OCI-LY3 (cell line): ENCODE measurements at regions not wholly inside any gene's neighbourhood (a gene's known extent, or its start where the extent isn't known, plus 50 kb on each side); places are given as distances from the start of the nearest gene placed in this dataset.

Source experiments
- H2AFZ ChIP-seq: fragments of 200-600, 300-600 bp; shearing (Covaris generic); 2 replicates; pipeline ENCODE4 v1.6.0; 2014; ENCODE audit warnings: antibody characterized with exemption, low read depth, low read length
- H3K27ac ChIP-seq: fragments of 200-600, 300-600 bp; sonication (generic); 2 replicates; pipeline ENCODE4 v1.5.1; 2014; ENCODE audit warnings: mild to moderate bottlenecking, low read length, moderate library complexity, mixed read lengths
- H3K27me3 ChIP-seq: fragments of 200-600, 300-600 bp; sonication (generic); 2 replicates; pipeline ENCODE4 v1.6.1; 2014; ENCODE audit warnings: low read depth, low read length, mixed read lengths
- H3K36me3 ChIP-seq: fragments of 200-600, 300-600 bp; sonication (generic); replicated peaks from 2 replicates; pipeline ENCODE3; 2014; ENCODE audit warnings: low read depth, low read length, mixed read lengths
- H3K4me1 ChIP-seq: fragments of 300-600, 200-600 bp; sonication (generic); 2 replicates; pipeline ENCODE4 v1.6.1; 2014; ENCODE audit warnings: low read length, mixed read lengths
- H3K4me2 ChIP-seq: fragments of 200-600, 300-600 bp; sonication (generic); 2 replicates; pipeline ENCODE4 v1.6.1; 2014; ENCODE audit warnings: low read length, mixed read lengths
- H3K4me3 ChIP-seq: fragments of 300-600, 200-600 bp; sonication (generic); 2 replicates; pipeline ENCODE4 v1.5.1; 2014; ENCODE audit warnings: antibody characterized with exemption, mild to moderate bottlenecking, low read length, moderate library complexity
- H3K79me2 ChIP-seq: fragments of 300-600, 200-600 bp; shearing (Covaris generic); 2 replicates; pipeline ENCODE4 v1.6.1; 2014; ENCODE audit warnings: mild to moderate bottlenecking, low read length, mixed read lengths
- H3K9ac ChIP-seq: fragments of 300-600, 200-600 bp; shearing (Covaris generic); 2 replicates; pipeline ENCODE4 v1.6.0; 2014; ENCODE audit warnings: mild to moderate bottlenecking, low read length, moderate library complexity
- H3K9me3 ChIP-seq: fragments of 200-600, 300-600 bp; shearing (Covaris generic); 2 replicates; pipeline ENCODE4 v1.6.1; 2014; ENCODE audit warnings: low read length, mixed read lengths; ENCODE audit not compliant: insufficient read depth
- H4K20me1 ChIP-seq: fragments of 200-600, 300-600 bp; sonication (generic); 2 replicates; pipeline ENCODE4 v1.6.1; 2016; ENCODE audit warnings: low read length, mixed read lengths; ENCODE audit not compliant: insufficient read depth
- CTCF ChIP-seq: fragments of 200-600, 300-600 bp; sonication (generic); IDR thresholded peaks from 2 replicates; pipeline ENCODE4 v1.5.1; 2014; ENCODE audit warnings: antibody characterized with exemption, low read length, low read depth
- EZH2phosphoT487 ChIP-seq: fragments of 200-600 bp; shearing (Covaris generic); IDR thresholded peaks from 2 replicates; pipeline ENCODE4 v1.6.1; 2018; ENCODE audit warnings: antibody characterized with exemption, mixed run types, low read depth

GRCh38 chr13:74274916-74275315 lies 140.7 kb upstream of the KLF12 start:
- Histone ChIP-seq H3K36me3 (no peaks in the 10 kb centered on the region), H3K27ac (no peak overlapping the region), H3K27me3 (no peaks in the 10 kb centered on the region), H3K4me3 (no peak overlapping the region), H3K9ac (no peak overlapping the region), H4K20me1 (no peaks in the 10 kb centered on the region), H3K9me3 (0 out of 2 replicates have a peak, but pooled peaks cover 2% of the 10 kb centered on the region), H2AFZ (no peak overlapping the region), H3K79me2 (no peaks in the 10 kb centered on the region), H3K4me1 (no peaks in the 10 kb centered on the region), H3K4me2 (no peak overlapping the region)
- TF ChIP-seq CTCF, result no peak
- TF ChIP-seq EZH2phosphoT487, result no peak

GRCh38 chr13:74273581-74273980 lies 139.4 kb upstream of the KLF12 start:
- Histone ChIP-seq H3K27me3 (no peaks in the 10 kb centered on the region), H3K9me3 (0 out of 2 replicates have a peak, but pooled peaks cover 2% of the 10 kb centered on the region), H4K20me1 (no peaks in the 10 kb centered on the region), H3K36me3 (no peaks in the 10 kb centered on the region), H3K9ac (no peak overlapping the region), H3K4me1 (no peaks in the 10 kb centered on the region), H3K4me2 (no peak overlapping the region), H3K79me2 (no peaks in the 10 kb centered on the region), H3K4me3 (no peak overlapping the region), H2AFZ (no peak overlapping the region), H3K27ac (no peak overlapping the region)
- no peak for TF ChIP-seq CTCF

- Histone ChIP-seq H3K36me3 (no peaks in the 10 kb centered on the region), H3K9ac (no peak overlapping the region), H3K9me3 (0 out of 2 replicates have a peak, but pooled peaks cover 2% of the 10 kb centered on the region), H2AFZ (no peak overlapping the region), H3K4me2 (no peak overlapping the region), H3K27me3 (no peaks in the 10 kb centered on the region), H3K4me1 (no peaks in the 10 kb centered on the region), H4K20me1 (no peaks in the 10 kb centered on the region), H3K4me3 (no peak overlapping the region), H3K79me2 (no peaks in the 10 kb centered on the region), H3K27ac (no peak overlapping the region)
- TF ChIP-seq EZH2phosphoT487, result no peak
- no peak for TF ChIP-seq CTCF
These were observed 138.6 kb upstream of the KLF12 start for GRCh38 chr13:74272826-74273225.

- no peaks in the 10 kb centered on the region for H3K79me2 ChIP-seq
- no peaks in the 10 kb centered on the region for H3K4me1 ChIP-seq
- TF ChIP-seq CTCF, result no peak
- no peak for TF ChIP-seq EZH2phosphoT487
- H4K20me1 ChIP-seq, result no peaks in the 10 kb centered on the region
- no peak overlapping the region for H3K4me2 ChIP-seq
- no peak overlapping the region for H2AFZ ChIP-seq
- no peak overlapping the region for H3K27ac ChIP-seq
- H3K9ac ChIP-seq, result no peak overlapping the region
- H3K4me3 ChIP-seq, result no peak overlapping the region
- peaks cover 8% of the 10 kb centered on the region; the same call in 1 of the 2 replicates for H3K9me3 ChIP-seq
- H3K27me3 ChIP-seq, result no peaks in the 10 kb centered on the region
- H3K36me3 ChIP-seq, result no peaks in the 10 kb centered on the region
These were observed 135.8 kb upstream of the KLF12 start for GRCh38 chr13:74270018-74270417.
